Pancreas (tissue), 10 donors: ENCODE measurements at regions not wholly inside any gene's neighbourhood (a gene's known extent, or its start where the extent isn't known, plus 50 kb on each side); places are given as distances from the start of the nearest gene placed in this dataset.

Source experiments
- ATAC-seq, 4 donors: fragments of 200-7000 bp; cut with Tn5 transposase; one replicate each; pipeline versions ENCODE4 v1.8.0 to v1.9.1; 2020; ENCODE audit warnings: mild to moderate bottlenecking in 4 of 4, moderate library complexity in 4 of 4
- DNase-seq, 6 donors: peaks; one replicate each; pipeline ENCODE4 v3.0.0-alpha.2; 2020
- FAIRE-seq: peaks from 2 replicates; lab custom pipeline; 2012; peaks lifted over from hg19 to GRCh38; lab: Jason Lieb, UNC
- H3K27ac ChIP-seq, 4 donors: fragments of 200-600 bp; sonication (generic); 1 replicate in 3 of 4; 2 replicates in 1 of 4; pipeline versions ENCODE4 v1.5.0 to v1.8.0; 2020
- H3K27me3 ChIP-seq, 4 donors: fragments of 200-600 bp; one replicate each; pipeline ENCODE4 v1.8.0; 2021
- H3K36me3 ChIP-seq, 3 donors: fragments of 200-600 bp; sonication (generic) in 1 of 3; one replicate each; pipeline versions ENCODE4 v1.5.0 to v1.8.0; 2020 to 2021
- H3K4me1 ChIP-seq, 3 donors: fragments of 200-600 bp; one replicate each; pipeline ENCODE4 v1.8.0; 2021
- H3K4me3 ChIP-seq, 4 donors: fragments of 200-600 bp; sonication (generic) in 2 of 4; one replicate each; pipeline versions ENCODE4 v1.5.0 to v1.8.0; 2020 to 2021
- H3K9me3 ChIP-seq, 4 donors: fragments of 200-600 bp; one replicate each; pipeline ENCODE4 v1.8.0; 2021
- whole genome bisulfite sequencing, 2 donors: extraction: QIAGEN DNeasy Blood & Tissue Kit; methylation state at CpG; one replicate each; pipeline ENCODE4 v1.1.7; 2013; 5-methylcytosine and 5-hydroxymethylcytosine counted together
- intact Hi-C, 3 donors: fragments of 100-400 bp; cut with DNase I; formaldehyde crosslinking; loops; one replicate each; pipeline versions ENCODE4 v1.11.1 to v1.14.2; 2022
- TF ChIP-seq, protein P1 (sequence below), 4 donors: fragments of 200-600 bp; sonication (generic) in 3 of 4; IDR thresholded peaks; one replicate each; pipeline versions ENCODE4 v1.5.0 to v1.8.0; 2021; ENCODE audit warnings: antibody characterized with exemption in 4 of 4
- donor health status: healthy with polysubstance abuse.
- donor health status: DM: no; HTN: no; CAD: no; lungs with moderate emphysema.
- donor health status: DM: no; HTN: no; CAD: no.
- donor health status: control.
- donor health status: control.
- donor health status: Bipolar disorder and iron deficiency.
- donor health status: DM: yes; HTN: yes; CAD: no.
- donor health status: DM: no; HTN: no; CAD: no.
- donor health status: DM: no; HTN: no; CAD: no.
- donor health status: DM: yes; HTN: yes; CAD: no.

DNA sequence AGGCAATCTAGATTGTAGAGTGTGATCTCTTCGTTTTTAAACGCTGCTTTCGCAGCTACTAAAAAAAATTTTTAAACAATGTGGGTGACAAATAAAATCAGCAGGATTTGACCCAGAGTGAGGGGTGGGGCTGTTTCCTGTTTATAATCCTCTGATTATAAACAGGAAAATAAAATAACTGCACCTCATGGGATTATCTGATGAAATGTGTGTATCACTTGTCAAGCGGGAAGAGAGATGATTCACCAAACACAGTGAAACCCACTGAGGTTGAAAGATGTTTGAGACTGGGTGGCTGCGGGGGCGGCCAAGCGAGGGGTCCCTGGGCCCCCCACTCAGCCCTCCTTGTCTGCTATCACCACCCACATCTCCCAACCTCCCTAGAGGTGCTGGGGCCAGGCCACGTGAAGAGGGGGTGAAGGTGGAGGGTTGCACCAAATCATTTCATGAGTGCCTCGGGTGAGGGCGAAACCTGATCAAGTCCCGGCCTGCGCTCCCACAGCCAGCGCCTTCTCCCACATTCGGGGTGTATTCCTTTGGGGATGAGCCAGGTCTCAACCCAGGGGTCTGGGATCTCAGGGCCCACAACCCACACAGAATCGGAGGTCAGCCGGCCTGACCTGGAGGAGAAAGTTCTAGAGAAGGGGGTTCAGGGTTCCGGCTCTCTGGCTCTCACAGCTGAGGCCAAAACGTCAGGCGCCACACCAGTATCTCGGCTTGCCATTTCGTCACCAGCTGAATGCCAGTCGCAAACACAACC is 212.5 kb downstream of the BMP7 start:
- intact Hi-C loops, result no loop called here
- no peaks in the 10 kb centered on the region for H3K27me3 ChIP-seq
- no peak for ATAC-seq
- H3K4me1 ChIP-seq, result no peaks in the 10 kb centered on the region
- no peaks in the 10 kb centered on the region for H3K36me3 ChIP-seq
- H3K9me3 ChIP-seq, result no peaks in the 10 kb centered on the region
- no peak for FAIRE-seq
- WGBS, 2 donors, result 65 to 77% methylated on average over 22 of the region's 22 CpGs
- TF ChIP-seq, protein P1, sequence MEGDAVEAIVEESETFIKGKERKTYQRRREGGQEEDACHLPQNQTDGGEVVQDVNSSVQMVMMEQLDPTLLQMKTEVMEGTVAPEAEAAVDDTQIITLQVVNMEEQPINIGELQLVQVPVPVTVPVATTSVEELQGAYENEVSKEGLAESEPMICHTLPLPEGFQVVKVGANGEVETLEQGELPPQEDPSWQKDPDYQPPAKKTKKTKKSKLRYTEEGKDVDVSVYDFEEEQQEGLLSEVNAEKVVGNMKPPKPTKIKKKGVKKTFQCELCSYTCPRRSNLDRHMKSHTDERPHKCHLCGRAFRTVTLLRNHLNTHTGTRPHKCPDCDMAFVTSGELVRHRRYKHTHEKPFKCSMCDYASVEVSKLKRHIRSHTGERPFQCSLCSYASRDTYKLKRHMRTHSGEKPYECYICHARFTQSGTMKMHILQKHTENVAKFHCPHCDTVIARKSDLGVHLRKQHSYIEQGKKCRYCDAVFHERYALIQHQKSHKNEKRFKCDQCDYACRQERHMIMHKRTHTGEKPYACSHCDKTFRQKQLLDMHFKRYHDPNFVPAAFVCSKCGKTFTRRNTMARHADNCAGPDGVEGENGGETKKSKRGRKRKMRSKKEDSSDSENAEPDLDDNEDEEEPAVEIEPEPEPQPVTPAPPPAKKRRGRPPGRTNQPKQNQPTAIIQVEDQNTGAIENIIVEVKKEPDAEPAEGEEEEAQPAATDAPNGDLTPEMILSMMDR (IDR thresholded peaks at IDR 0.05), result no peak
- no peak for DNase-seq
- no peak overlapping the region for H3K27ac ChIP-seq
- H3K4me3 ChIP-seq, result no peak overlapping the region

DNA sequence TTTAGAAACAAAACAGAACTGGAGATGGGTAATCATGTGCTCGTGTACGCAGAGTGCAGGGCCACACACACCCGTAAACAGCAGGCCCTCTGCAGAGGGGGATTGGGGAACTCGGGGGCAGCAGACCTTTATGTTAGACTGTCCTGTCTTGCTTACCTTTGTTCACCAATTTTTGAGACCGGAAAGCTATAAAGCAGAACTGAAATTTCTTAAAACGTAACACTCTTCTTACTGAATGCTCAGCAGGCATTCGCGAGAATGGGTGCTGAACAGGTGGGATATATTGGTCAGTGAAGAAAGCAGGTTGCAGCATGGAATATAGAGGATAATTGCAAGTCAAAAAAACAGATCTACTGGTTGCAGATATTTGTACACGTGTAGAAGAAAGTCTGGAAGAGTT is 211.1 kb downstream of the BMP7 start:
- Histone ChIP-seq H3K36me3 (no peaks in the 10 kb centered on the region), H3K4me1 (no peaks in the 10 kb centered on the region), H3K4me3 (no peak overlapping the region), H3K9me3 (no peaks in the 10 kb centered on the region), H3K27ac (no peak overlapping the region), H3K27me3 (peaks cover 0 to 7% (median 0%) of the 10 kb centered on the region in 4 donors)
- intact Hi-C loops, result no loop called here
- no peak for DNase-seq
- FAIRE-seq, result no peak
- WGBS, 2 donors, result 53 to 56% methylated on average over 9 of the region's 9 CpGs
- TF ChIP-seq, protein P1 (IDR thresholded peaks at IDR 0.05), result no peak
- no peak for ATAC-seq

DNA sequence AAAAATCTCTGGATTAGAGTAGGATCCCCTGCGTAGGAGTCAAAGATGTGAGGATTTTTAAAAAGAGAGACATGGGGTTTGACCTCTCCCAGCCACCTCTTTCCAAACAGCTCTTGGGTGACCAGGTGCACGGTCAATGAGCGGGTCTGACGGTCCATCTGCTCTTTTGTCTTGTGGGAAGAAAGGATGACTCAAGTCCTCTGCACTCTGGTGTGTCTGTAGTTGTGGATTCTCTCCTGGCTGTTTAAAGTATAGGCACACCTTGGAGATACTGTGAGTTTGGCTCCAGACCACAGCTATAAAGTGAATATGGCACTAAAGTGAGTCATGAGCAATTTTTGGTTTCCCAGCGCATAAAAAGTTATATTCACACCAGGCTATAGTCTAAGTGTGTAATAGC is 209.8 kb downstream of the BMP7 start:
- DNase-seq, result no peak
- no peaks in the 10 kb centered on the region for H3K36me3 ChIP-seq
- TF ChIP-seq, protein P1 (IDR thresholded peaks at IDR 0.05), result no peak
- H3K4me1 ChIP-seq, result no peaks in the 10 kb centered on the region
- no peak for ATAC-seq
- no peak overlapping the region for H3K27ac ChIP-seq
- intact Hi-C loops, result no loop called here
- 66 to 72% methylated on average over 5 of the region's 5 CpGs for WGBS, 2 donors
- H3K9me3 ChIP-seq, result no peaks in the 10 kb centered on the region
- no peak overlapping the region for H3K4me3 ChIP-seq
- peaks cover 0 to 7% (median 0%) of the 10 kb centered on the region in 4 donors for H3K27me3 ChIP-seq
- no peak for FAIRE-seq

DNA sequence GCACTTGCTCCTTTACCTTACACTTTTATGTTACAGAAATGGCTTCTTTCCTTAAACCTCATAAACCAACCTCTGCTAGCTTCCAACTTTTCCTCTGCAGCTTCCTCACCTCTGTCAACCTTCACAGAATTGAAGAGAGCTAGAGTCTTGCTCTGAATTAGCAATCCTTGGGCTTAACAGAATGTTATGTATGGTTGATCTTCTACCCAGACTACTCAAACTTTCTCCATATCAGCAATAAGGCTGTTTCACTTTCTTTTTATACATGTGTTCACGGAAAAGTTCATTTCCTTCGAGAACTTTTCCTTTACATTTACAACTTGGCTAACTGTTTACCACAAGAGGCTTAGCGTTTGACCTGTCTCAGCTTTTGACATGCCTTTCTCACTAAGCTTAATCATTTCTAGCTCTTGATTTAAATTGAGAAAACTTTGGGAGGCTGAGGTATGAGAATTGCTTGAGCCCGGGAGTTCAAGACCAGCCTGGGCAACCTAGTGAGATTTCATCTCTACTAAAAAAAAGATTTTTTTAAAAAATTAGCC is 207.3 kb downstream of the BMP7 start:
- H3K9me3 ChIP-seq, result no peaks in the 10 kb centered on the region
- H3K4me1 ChIP-seq, result no peaks in the 10 kb centered on the region
- FAIRE-seq, result no peak
- H3K27ac ChIP-seq, result no peak overlapping the region
- 47 to 66% methylated on average over 4 of the region's 4 CpGs for WGBS, 2 donors
- DNase-seq, result no peak
- no peak for ATAC-seq
- TF ChIP-seq, protein P1 (IDR thresholded peaks at IDR 0.05), result no peak
- peaks cover 0 to 10% (median 0%) of the 10 kb centered on the region in 4 donors for H3K27me3 ChIP-seq
- no peaks in the 10 kb centered on the region for H3K36me3 ChIP-seq
- intact Hi-C loops, result no loop called here
- no peak overlapping the region for H3K4me3 ChIP-seq
